ENCODE measurements at regions not wholly inside any gene's neighbourhood (a gene's known extent, or its start where the extent isn't known, plus 50 kb on each side); places are given as distances from the start of the nearest gene placed in this dataset.

DNA sequence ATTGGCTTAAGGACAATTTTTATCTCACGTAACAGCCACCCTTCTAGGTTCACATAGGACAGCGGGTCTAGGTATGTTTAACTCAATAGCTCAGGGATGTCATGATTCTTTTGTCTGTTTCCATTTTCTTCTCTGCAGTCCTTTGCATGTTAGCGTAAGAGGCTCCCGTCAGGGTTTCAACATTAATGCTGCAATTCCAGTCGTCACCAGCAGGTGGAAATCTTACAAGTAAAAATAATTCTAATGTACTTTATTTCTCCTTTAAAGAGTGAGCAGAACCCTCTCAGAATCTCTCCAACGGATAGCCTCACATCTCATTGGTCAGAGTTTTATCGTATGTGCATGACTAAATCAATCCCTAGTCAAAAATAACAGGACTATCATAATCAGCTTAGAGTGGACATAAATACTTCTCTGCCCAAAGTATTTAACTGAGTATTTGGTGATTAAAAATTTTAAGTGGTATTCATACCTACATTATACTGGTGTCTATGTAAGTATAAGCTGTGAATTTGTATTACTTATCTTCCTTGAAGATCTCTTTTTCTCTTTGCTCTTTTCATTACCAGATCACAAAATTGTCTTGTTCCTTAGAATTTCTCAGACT is 487.2 kb upstream of the GCFC2 start:
- TF ChIP-seq TOX (CRISPR knock-in tag; IDR thresholded peaks at IDR 0.05; ENCODE audit: borderline replicate concordance) (no peak), ESRRG (CRISPR knock-in tag; IDR thresholded peaks at IDR 0.05) (no peak), TCF4 (CRISPR knock-in tag; IDR thresholded peaks at IDR 0.05; ENCODE audit: borderline replicate concordance) (no peak), GLIS3 (CRISPR knock-in tag; IDR thresholded peaks at IDR 0.05) (no peak), ZFP3 (CRISPR knock-in tag; IDR thresholded peaks at IDR 0.05) (no peak), ZFP30 (CRISPR knock-in tag; IDR thresholded peaks at IDR 0.05) (no peak)
- TF ChIP-seq, protein P1, sequence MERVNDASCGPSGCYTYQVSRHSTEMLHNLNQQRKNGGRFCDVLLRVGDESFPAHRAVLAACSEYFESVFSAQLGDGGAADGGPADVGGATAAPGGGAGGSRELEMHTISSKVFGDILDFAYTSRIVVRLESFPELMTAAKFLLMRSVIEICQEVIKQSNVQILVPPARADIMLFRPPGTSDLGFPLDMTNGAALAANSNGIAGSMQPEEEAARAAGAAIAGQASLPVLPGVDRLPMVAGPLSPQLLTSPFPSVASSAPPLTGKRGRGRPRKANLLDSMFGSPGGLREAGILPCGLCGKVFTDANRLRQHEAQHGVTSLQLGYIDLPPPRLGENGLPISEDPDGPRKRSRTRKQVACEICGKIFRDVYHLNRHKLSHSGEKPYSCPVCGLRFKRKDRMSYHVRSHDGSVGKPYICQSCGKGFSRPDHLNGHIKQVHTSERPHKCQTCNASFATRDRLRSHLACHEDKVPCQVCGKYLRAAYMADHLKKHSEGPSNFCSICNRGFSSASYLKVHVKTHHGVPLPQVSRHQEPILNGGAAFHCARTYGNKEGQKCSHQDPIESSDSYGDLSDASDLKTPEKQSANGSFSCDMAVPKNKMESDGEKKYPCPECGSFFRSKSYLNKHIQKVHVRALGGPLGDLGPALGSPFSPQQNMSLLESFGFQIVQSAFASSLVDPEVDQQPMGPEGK (CRISPR knock-in tag; IDR thresholded peaks at IDR 0.05; ENCODE audit: borderline replicate concordance), result no peak
- TF ChIP-seq, protein P2, sequence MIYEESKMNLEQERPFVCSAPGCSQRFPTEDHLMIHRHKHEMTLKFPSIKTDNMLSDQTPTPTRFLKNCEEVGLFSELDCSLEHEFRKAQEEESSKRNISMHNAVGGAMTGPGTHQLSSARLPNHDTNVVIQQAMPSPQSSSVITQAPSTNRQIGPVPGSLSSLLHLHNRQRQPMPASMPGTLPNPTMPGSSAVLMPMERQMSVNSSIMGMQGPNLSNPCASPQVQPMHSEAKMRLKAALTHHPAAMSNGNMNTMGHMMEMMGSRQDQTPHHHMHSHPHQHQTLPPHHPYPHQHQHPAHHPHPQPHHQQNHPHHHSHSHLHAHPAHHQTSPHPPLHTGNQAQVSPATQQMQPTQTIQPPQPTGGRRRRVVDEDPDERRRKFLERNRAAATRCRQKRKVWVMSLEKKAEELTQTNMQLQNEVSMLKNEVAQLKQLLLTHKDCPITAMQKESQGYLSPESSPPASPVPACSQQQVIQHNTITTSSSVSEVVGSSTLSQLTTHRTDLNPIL (CRISPR knock-in tag; IDR thresholded peaks at IDR 0.05; ENCODE audit: low read depth), result no peak

Data from SK-N-SH treated with all-trans-retinoic acid at 6 μM for 48 hours (cell line).